AG10803 (cell line): ENCODE measurements at regions not wholly inside any gene's neighbourhood (a gene's known extent, or its start where the extent isn't known, plus 50 kb on each side); places are given as distances from the start of the nearest gene placed in this dataset.

ENCODE experiments used
- DNase-seq: peaks from one replicate; pipeline ENCODE4 v3.0.0; 2010; ENCODE audit warnings: low read depth
- H3K4me3 ChIP-seq: 2 replicates; pipeline ENCODE4 v1.5.1; 2011; ENCODE audit warnings: mild to moderate bottlenecking, low read length, control low read depth
- CTCF ChIP-seq: conservative IDR thresholded peaks from 2 replicates; pipeline ENCODE4 v1.5.1; 2011; ENCODE audit warnings: mild to moderate bottlenecking, low read length, control low read depth, inconsistent platforms

- H3K4me3 ChIP-seq: no peak overlapping the region
- TF ChIP-seq CTCF: no peak
- DNase-seq: peak; percentile 33
Measured at GRCh38 chr2:122528061-122528460, 772.6 kb downstream of the TSN start.

GRCh38 chr2:122528958-122529705 is 773.7 kb downstream of the TSN start:
- no peak overlapping the region for H3K4me3 ChIP-seq
- peak; percentile 16 for DNase-seq
- TF ChIP-seq CTCF: no peak

- no peak for TF ChIP-seq CTCF
- no peak for DNase-seq
- H3K4me3 ChIP-seq: no peak overlapping the region
Measured at GRCh38 chr2:122530814-122531213, 775.4 kb downstream of the TSN start.

DNA sequence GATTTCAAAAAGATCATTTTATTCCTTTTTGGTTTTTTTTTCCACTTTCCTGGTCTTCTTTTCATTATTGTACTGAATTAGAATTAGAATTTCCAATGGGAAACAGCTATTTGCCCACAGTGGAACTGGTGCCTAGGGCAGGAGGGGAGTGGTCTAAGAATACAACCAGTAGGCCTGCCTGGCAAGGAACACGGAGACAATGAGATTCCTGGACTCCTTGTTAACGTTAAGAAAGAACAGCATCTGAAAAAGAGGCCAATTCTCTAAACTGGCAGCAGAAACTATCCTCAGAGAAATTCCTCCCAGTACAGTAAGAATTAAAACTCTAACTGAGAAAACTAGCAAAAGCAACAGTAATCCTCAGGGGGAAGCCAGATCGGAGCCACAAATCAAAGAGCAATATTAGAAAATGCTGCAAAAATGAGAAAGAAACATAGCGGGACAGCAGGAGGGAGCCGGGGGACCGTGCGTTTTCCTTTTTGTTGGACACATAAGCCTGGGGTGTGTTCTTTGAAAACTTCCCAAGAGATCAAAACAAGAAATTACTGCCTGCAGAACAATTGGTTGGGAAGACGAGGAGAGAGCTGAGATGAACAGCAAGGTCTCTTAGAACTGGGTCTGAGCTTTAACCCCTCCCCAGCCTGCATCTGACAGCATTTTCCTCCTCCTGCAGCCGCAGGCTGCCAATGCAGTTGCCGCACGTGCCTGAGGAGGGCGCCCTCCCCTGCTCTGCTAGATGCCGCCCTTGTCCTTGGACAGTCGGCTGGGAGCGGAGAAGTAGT is 776.0 kb downstream of the TSN start:
- H3K4me3 ChIP-seq: no peak overlapping the region
- DNase-seq: no peak
- TF ChIP-seq CTCF: peak; percentile 24

GRCh38 chr2:122532072-122532344 is 776.6 kb downstream of the TSN start:
- DNase-seq: no peak
- TF ChIP-seq CTCF: no peak
- H3K4me3 ChIP-seq: no peak overlapping the region

DNA sequence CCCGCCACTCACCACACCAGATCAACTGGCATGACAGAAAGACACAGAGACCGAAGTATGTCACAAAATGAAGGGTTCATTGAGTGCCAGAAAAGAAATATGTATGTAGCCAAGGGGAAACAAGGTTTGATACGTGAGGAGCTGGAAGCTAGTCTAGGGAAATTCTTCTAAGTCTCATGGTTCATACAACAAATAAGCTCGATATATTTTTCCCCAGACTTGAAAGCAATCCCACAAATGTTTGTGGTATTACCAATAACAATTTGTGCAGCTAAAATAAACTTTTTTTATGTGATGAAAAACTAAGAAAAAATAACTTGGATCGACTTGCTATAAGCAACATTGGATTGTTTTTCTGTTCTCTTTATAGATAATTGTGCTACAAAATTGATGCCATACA is 777.0 kb downstream of the TSN start:
- no peak overlapping the region for H3K4me3 ChIP-seq
- DNase-seq: no peak
- TF ChIP-seq CTCF: no peak

DNA sequence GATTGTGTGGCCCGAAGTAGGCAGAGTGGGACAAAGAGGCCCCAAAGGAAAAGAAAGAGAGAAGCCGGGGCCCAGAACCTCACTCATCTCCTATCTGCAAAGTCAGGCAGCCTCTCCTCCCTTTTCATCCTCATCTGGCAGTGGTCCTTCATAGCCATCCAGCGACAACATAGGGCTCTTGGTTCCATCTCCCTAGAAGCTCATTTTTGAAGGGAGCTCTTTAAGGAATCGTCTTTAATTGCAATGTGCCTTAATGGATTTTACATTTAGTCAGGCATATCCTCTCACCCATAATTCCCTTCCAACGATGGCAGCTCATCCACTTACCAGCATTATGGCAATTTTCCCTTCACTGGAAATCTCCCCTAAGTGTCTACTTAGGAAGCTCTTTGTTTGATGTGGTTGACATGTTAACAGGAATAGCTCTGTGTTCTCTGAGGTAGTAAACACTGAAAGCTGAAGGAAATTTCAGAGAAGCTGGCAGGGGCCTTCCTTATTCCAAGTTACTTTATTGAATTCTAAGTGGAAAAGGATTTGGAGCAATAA is 780.6 kb downstream of the TSN start:
- no peak overlapping the region for H3K4me3 ChIP-seq
- no peak for TF ChIP-seq CTCF
- no peak for DNase-seq
